ENCODE measurements at regions not wholly inside any gene's neighbourhood (a gene's known extent, or its start where the extent isn't known, plus 50 kb on each side); places are given as distances from the start of the nearest gene placed in this dataset.

DNA sequence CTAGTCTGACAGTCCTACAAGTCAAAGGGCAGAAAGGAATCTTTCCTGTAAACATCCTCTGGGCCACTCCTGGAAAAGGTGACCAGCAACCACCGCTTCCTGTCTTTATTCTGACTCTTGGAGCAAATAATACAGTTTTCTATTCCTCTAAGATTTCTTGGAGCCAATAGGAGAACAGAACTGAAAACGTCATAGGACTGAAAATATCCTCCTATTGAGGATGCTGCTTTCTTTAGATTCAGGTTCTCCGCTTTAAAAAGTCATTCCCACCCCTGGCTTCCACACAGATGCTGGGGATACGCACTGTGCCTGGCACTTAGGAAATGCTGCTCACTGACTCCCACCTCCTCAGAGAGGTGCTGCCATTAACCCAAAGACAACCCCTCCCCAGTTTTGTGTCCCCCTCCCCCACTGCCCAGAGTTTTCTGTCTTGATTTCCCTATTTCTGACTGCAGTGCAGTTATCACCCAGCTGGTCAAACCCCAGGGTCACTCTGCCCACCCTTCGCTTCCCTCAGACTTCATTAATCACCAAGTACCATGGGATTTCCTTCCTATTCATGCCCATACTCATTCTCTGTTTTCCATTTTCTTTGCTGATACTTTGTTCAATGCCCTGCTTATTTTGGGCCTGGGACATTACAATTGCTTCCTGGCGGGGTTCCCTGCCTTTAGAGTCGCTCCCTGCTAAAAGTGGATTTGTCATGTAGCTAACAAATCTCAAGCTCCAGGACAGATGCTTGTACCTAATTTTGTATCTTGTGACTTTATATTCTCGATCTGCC is 82.1 kb upstream of the ARHGAP29 start:
- no peak for DNase-seq (ENCODE audit: low read depth in 2 of 2)
- H3K4me3 ChIP-seq (replicated peaks in 1 of 2; ENCODE audit: low read depth in 2 of 2, low read length in 2 of 2) = no peak overlapping the region
- TF ChIP-seq, protein P1, sequence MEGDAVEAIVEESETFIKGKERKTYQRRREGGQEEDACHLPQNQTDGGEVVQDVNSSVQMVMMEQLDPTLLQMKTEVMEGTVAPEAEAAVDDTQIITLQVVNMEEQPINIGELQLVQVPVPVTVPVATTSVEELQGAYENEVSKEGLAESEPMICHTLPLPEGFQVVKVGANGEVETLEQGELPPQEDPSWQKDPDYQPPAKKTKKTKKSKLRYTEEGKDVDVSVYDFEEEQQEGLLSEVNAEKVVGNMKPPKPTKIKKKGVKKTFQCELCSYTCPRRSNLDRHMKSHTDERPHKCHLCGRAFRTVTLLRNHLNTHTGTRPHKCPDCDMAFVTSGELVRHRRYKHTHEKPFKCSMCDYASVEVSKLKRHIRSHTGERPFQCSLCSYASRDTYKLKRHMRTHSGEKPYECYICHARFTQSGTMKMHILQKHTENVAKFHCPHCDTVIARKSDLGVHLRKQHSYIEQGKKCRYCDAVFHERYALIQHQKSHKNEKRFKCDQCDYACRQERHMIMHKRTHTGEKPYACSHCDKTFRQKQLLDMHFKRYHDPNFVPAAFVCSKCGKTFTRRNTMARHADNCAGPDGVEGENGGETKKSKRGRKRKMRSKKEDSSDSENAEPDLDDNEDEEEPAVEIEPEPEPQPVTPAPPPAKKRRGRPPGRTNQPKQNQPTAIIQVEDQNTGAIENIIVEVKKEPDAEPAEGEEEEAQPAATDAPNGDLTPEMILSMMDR (IDR thresholded peaks at IDR 0.05; ENCODE audit: low read depth, low read length) = no peak

DNA sequence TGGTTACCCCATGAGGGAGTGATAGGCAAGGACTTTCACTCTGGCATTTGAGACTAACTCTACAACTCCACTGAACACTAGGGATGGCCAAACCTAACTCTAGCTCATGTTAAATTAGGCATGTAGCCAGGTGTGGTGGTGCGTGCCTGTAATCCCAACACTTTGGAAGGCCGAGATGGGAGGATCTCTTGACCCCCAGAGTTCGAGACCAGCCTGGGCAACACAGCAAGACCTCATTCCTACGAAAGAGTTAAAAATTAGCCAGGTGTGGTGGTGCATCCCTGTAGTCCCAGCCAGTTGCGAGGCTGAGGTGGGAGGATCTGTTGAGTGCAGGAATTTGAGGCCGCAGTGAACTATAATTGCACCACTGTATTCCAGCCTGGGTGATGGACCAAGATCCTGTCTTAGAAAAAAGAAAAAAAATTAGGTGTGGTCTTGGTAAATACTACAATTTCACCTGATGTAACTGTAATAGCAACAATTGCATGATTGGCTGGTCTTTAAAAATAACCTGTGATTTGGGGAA is 81.2 kb upstream of the ARHGAP29 start:
- TF ChIP-seq, protein P1 (IDR thresholded peaks at IDR 0.05; ENCODE audit: low read depth, low read length) = no peak
- DNase-seq (ENCODE audit: low read depth in 2 of 2) = no peak
- H3K4me3 ChIP-seq (replicated peaks in 1 of 2; ENCODE audit: low read depth in 2 of 2, low read length in 2 of 2) = no peak overlapping the region

DNA sequence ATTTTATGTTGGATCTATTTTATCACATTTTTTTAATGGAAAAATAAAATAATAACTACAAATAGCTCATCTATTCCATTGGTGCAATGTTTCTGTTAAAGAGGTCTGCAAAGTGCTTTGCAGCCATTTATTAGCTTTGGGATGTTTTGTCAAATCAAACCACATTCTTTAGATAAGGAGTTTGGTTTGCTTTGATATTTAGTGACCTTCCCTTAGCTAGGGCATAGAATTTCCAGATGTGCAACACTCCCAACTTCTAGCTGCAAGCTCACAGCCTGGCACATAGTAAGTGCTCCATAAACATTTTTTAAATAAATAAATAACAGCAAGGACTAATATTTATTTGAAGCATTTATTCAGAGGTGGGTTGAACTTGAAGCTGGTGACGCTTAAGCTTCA is 80.4 kb upstream of the ARHGAP29 start:
- TF ChIP-seq, protein P1 (IDR thresholded peaks at IDR 0.05; ENCODE audit: low read depth, low read length) = no peak
- no peak overlapping the region for H3K4me3 ChIP-seq (replicated peaks in 1 of 2; ENCODE audit: low read depth in 2 of 2, low read length in 2 of 2)
- no peak for DNase-seq (ENCODE audit: low read depth in 2 of 2)

DNA sequence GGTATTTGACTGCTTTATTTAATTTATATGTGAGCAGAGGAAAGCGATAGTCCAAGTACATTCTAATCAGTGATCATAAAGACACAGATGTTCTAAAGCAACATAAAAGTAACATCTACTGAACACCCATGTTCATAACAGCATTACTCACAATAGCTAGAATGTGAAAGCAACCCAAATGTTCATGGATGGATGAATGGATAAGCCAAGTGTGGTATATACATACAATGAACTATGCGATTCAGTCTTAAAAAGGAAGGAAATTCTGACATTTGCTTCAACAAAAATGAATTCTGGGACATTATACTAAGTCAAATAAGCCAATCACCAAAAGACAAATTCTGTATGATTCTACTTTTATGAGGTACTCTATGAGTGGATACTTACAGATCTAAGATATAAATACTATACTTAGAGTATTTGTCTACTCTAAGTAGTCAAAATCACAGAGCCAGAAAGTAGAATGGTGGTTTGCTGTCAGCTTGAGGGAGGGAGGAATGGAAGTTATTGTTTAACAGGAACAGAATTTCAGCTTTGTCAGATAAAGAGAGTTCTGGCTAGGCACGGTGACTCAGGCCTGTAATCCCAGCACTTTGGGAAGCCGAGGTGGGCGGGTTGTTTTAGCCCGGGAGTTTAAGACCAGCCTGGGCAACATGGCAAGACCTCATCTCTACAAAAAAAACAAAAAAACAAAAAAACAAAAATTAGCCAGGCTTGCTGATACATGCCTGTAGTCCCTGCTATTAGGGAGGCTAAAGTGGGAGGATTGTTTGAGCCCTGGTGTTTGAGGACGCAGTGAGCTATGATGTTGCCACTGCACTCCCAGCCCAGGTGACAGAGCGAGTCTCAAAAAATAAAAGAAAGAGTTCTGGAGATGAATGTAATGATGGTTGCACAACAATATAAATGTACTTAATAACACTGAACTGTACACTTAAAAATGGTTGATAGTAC is 79.7 kb upstream of the ARHGAP29 start:
- DNase-seq (ENCODE audit: low read depth in 2 of 2) = peak; percentile 65 to 66
- no peak overlapping the region for H3K4me3 ChIP-seq (replicated peaks in 1 of 2; ENCODE audit: low read depth in 2 of 2, low read length in 2 of 2)
- TF ChIP-seq, protein P1 (IDR thresholded peaks at IDR 0.05; ENCODE audit: low read depth, low read length) = no peak

DNA sequence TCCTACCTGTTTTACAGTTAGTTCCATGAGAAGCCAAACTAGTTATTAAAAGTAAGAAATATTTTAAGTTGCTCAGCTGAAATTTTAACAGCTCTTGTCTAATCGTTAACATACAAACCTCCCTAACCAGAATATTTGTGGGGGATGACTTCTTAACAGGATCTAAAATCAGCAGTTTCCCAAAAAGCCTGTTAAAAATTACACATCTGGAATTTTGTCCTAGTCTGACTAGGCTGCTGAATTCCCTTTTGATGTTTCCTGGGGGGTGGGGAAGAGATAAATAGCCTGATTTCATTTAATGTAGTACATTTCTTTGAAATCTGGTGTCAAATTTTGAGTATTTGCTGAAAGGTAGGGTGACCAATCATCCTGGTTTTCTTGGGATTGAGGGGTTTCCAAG is 78.8 kb upstream of the ARHGAP29 start:
- no peak overlapping the region for H3K4me3 ChIP-seq (replicated peaks in 1 of 2; ENCODE audit: low read depth in 2 of 2, low read length in 2 of 2)
- TF ChIP-seq, protein P1 (IDR thresholded peaks at IDR 0.05; ENCODE audit: low read depth, low read length) = no peak
- no peak for DNase-seq (ENCODE audit: low read depth in 2 of 2)

DNA sequence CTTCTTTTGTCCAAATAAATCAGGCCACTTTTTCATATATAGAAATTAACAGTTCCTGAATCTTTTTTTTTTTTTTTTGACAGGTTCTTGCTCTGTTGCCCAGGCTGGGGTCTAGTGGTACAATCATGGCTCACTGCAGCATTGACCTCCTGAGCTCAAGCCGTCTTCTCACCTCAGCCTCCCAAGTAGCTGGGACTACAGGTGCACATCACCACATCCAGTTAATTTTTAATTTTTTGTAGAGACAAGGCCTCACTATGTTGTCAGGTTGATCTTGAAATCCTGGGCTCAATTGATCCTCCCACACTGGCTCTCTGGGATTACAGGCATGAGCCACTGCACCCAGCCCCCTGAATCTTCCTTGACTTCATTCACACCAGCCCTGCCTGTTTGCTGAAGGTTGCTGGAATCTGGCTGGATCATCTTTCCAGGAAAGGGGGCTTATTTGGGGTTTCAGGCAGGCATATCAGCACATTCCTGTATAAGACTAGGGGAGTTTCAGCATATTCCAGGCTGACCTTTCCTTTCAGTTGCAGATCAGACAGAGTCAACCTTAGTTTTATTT is 78.2 kb upstream of the ARHGAP29 start:
- TF ChIP-seq, protein P1 (IDR thresholded peaks at IDR 0.05; ENCODE audit: low read depth, low read length) = no peak
- H3K4me3 ChIP-seq (replicated peaks in 1 of 2; ENCODE audit: low read depth in 2 of 2, low read length in 2 of 2) = no peak overlapping the region
- no peak for DNase-seq (ENCODE audit: low read depth in 2 of 2)
